ENCODE measurements at regions not wholly inside any gene's neighbourhood (a gene's known extent, or its start where the extent isn't known, plus 50 kb on each side); places are given as distances from the start of the nearest gene placed in this dataset.

DNA sequence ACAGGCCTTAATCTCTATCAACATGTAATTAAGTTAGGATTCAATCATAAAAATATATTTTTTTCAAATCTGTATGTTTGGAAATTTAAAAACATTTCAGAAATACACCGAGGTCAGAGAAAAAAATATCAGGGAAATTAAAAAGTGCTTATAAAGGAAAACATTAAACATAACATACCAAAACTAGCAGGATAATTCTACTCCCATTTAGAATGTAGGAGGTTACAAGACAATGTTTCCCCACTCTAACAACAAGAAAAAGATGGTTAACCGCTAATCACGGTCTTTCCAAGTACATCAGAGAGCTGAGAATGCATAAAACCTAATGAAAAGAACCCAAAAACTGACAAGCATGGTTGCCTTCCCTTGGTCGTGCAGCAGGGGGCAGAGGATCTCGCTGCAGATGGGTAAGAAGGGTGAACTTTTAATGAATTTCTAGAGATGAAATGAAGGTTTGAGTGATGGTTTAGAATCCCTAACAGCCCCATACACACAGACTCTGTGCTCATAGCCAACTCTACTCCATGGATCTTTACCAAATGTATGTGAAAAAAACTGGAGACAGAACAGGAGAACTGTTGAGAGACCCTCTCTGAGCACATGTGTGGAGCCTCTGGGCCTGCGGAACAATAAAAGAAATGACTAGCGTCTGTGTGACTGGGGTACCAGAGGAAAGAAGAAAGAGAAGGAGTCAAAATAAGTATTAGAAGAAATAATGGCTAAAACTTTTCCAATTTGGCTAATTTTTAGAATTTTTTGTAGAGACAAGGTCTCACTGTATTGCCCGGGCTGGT, 51.3 kb upstream of the LSM14A start:
- peak; percentile 23 to 65 (median 36) for DNase-seq
- Histone ChIP-seq H3K9me3 (ENCODE audit: low read length) (no peaks in the 10 kb centered on the region), H3K4me3 (ENCODE audit: low read length) (no peak overlapping the region), H3K4me1 (ENCODE audit: insufficient read depth, low read length) (peaks cover 10% of the 10 kb centered on the region), H3K36me3 (ENCODE audit: insufficient read depth, low read length) (no peaks in the 10 kb centered on the region), H3K27ac (ENCODE audit: low read depth, low read length) (no peak overlapping the region), H3K27me3 (ENCODE audit: insufficient read depth, low read length, poor library complexity, severe bottlenecking) (no peaks in the 10 kb centered on the region)
- no peak overlapping the region for H3K4me3 Mint-ChIP-seq
- no peaks in the 10 kb centered on the region for H3K36me3 Mint-ChIP-seq
- H3K4me1 Mint-ChIP-seq = peaks cover 0 to 4% (median 0%) of the 10 kb centered on the region in 3 donors
- H3K9me3 Mint-ChIP-seq = no peaks in the 10 kb centered on the region
- CTCF ChIA-PET = no interaction called here
- no peak overlapping the region for H3K27ac Mint-ChIP-seq
- POLR2A ChIA-PET = no interaction called here
- peaks cover 10 to 16% of the 10 kb centered on the region in 2 donors for H3K27me3 Mint-ChIP-seq

All from CD8-positive, alpha-beta memory T cell (primary cell).